Adrenal gland (tissue), 5 donors: ENCODE measurements at regions not wholly inside any gene's neighbourhood (a gene's known extent, or its start where the extent isn't known, plus 50 kb on each side); places are given as distances from the start of the nearest gene placed in this dataset.

Experiments used
- POLR2A ChIP-seq, 2 donors: fragments of 450-650 bp; IDR thresholded peaks; one replicate each; pipeline ENCODE4 v1.6.1; 2017; ENCODE audit warnings: antibody characterized with exemption in 2 of 2, mild to moderate bottlenecking in 2 of 2, moderate library complexity in 1 of 2
- TF ChIP-seq, protein P1 (sequence below), 6 experiments: fragments of 450-650 bp in 4 of 6; fragments of 200-600 bp in 2 of 6; sonication (generic) in 1 of 6; IDR thresholded peaks; 1 replicate in 5 of 6; 2 replicates in 1 of 6; pipeline versions ENCODE4 v1.5.1 to v1.8.0; 2016 to 2021; ENCODE audit warnings: antibody characterized with exemption in 6 of 6, mild to moderate bottlenecking in 2 of 6, moderate library complexity in 1 of 6
- donor health status: DM: no; HTN: no; CAD: no.

DNA sequence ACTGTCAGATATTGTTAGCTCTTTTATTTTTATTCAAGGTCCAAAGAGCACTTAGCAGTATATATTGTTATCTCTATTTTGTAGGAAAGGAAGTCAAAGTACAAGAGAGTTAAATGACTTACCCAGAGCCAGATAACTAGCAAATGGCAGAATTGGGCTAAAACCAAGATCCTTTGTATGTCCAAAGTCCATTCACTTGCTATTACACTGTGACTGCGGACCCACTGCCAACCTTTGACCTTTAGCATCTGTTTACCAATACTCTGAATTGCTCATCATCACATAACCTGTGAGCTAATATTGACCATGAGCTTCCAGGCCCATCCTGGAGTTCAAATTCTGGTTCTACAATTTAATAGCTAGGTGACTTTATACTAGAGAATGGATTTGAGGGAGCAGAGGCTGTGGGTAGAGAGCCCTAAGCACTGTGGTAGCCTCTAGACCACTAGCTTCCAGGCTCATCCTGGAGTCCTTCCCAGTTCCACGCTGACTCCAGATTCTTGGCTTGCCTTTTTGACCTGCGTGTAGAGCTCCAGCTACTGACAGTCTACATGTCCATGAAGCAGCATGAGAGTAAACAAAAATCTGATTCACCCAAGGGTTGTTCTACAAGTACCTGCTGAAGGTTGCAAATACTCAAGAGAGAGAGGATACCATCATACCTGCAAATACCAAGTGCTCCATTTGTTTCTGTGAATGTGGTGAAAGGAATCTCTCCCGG, 424.0 kb downstream of the SH3GL2 start:
- TF ChIP-seq, protein P1, sequence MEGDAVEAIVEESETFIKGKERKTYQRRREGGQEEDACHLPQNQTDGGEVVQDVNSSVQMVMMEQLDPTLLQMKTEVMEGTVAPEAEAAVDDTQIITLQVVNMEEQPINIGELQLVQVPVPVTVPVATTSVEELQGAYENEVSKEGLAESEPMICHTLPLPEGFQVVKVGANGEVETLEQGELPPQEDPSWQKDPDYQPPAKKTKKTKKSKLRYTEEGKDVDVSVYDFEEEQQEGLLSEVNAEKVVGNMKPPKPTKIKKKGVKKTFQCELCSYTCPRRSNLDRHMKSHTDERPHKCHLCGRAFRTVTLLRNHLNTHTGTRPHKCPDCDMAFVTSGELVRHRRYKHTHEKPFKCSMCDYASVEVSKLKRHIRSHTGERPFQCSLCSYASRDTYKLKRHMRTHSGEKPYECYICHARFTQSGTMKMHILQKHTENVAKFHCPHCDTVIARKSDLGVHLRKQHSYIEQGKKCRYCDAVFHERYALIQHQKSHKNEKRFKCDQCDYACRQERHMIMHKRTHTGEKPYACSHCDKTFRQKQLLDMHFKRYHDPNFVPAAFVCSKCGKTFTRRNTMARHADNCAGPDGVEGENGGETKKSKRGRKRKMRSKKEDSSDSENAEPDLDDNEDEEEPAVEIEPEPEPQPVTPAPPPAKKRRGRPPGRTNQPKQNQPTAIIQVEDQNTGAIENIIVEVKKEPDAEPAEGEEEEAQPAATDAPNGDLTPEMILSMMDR (IDR thresholded peaks at IDR 0.05), result no peak
- no peak for TF ChIP-seq POLR2A (IDR thresholded peaks at IDR 0.05)
